ENCODE measurements at regions not wholly inside any gene's neighbourhood (a gene's known extent, or its start where the extent isn't known, plus 50 kb on each side); places are given as distances from the start of the nearest gene placed in this dataset.

GRCh38 chr12:58629376-58629775 is 290.9 kb downstream of the LRIG3 start:
- no peak for TF ChIP-seq REST (IDR thresholded peaks at IDR 0.05; ENCODE audit: insufficient read depth in 1 of 2, low read depth in 2 of 2, low read length in 1 of 2)
- TF ChIP-seq POLR2AphosphoS5 (IDR thresholded peaks at IDR 0.05; ENCODE audit: low read depth, low read length), result no peak
- no peak for TF ChIP-seq TCF7L2 (IDR thresholded peaks at IDR 0.05; ENCODE audit: low read depth, low read length)
- TF ChIP-seq SIN3A (IDR thresholded peaks at IDR 0.05; ENCODE audit: borderline replicate concordance, insufficient read depth, low read depth, low read length), result no peak
- TF ChIP-seq CTCF (IDR thresholded peaks at IDR 0.05), result no peak
- ChIA-PET CTCF (no interaction called here), POLR2A (no interaction called here)
- no peak overlapping the region for H3K27ac ChIP-seq (ENCODE audit: low read length)
- no TSS peak for BruUV-seq (replicated peaks)
- no peaks in the 10 kb centered on the region for H3K36me3 ChIP-seq (ENCODE audit: control insufficient read depth, insufficient read depth, low read length)
- DNase-seq (ENCODE audit: low read depth, low spot score) (no peak), ATAC-seq (no peak)
- intact Hi-C loops (cut with micrococcal nuclease; ENCODE audit: unreplicated experiment), result no loop called here
- H3K9me3 ChIP-seq (ENCODE audit: control insufficient read depth, insufficient read depth, low read depth, low read length), result no peaks in the 10 kb centered on the region; the same call in 1 of the 2 replicates
- in situ Hi-C loops (cut with HindIII; ENCODE audit: low pct_unique_long_range_greater_than_20kb, low sequenced_read_pairs), result no loop called here
- no peaks in the 10 kb centered on the region for H3K27me3 ChIP-seq (ENCODE audit: control insufficient read depth, insufficient read depth, low read length)
- H3K4me1 ChIP-seq (ENCODE audit: control insufficient read depth, insufficient read depth, low read length), result no peaks in the 10 kb centered on the region
- no peak overlapping the region for H3K4me3 ChIP-seq (ENCODE audit: low read depth in 2 of 2, low read length in 2 of 2)

GRCh38 chr12:58633479-58633878 is 286.8 kb downstream of the LRIG3 start:
- Histone ChIP-seq H3K9me3 (ENCODE audit: control insufficient read depth, insufficient read depth, low read depth, low read length) (no peaks in the 10 kb centered on the region; the same call in 1 of the 2 replicates), H3K36me3 (ENCODE audit: control insufficient read depth, insufficient read depth, low read length) (no peaks in the 10 kb centered on the region), H3K27me3 (ENCODE audit: control insufficient read depth, insufficient read depth, low read length) (no peaks in the 10 kb centered on the region), H3K27ac (ENCODE audit: low read length) (no peak overlapping the region), H3K4me3 (ENCODE audit: low read depth in 2 of 2, low read length in 2 of 2) (no peak overlapping the region), H3K4me1 (ENCODE audit: control insufficient read depth, insufficient read depth, low read length) (no peaks in the 10 kb centered on the region)
- intact Hi-C loops (cut with micrococcal nuclease; ENCODE audit: unreplicated experiment) (no loop called here), in situ Hi-C loops (cut with HindIII; ENCODE audit: low pct_unique_long_range_greater_than_20kb, low sequenced_read_pairs) (no loop called here)
- ChIA-PET POLR2A (no interaction called here), CTCF (no interaction called here)
- TF ChIP-seq REST (IDR thresholded peaks at IDR 0.05; ENCODE audit: insufficient read depth in 1 of 2, low read depth in 2 of 2, low read length in 1 of 2) (no peak), SIN3A (IDR thresholded peaks at IDR 0.05; ENCODE audit: borderline replicate concordance, insufficient read depth, low read depth, low read length) (no peak), POLR2AphosphoS5 (IDR thresholded peaks at IDR 0.05; ENCODE audit: low read depth, low read length) (no peak), CTCF (IDR thresholded peaks at IDR 0.05) (no peak), TCF7L2 (IDR thresholded peaks at IDR 0.05; ENCODE audit: low read depth, low read length) (no peak)
- DNase-seq (ENCODE audit: low read depth, low spot score), result no peak
- BruUV-seq (replicated peaks), result no TSS peak
- ATAC-seq, result no peak

Measured in Panc1 (cell line).